GM12874 (cell line): ENCODE measurements at regions not wholly inside any gene's neighbourhood (a gene's known extent, or its start where the extent isn't known, plus 50 kb on each side); places are given as distances from the start of the nearest gene placed in this dataset.

Experiments used
- CTCF ChIP-seq: IDR thresholded peaks from 2 replicates; pipeline ENCODE4 v1.5.1; 2011; ENCODE audit warnings: low read depth, mild to moderate bottlenecking, control low read depth, low read length, moderate library complexity; ENCODE audit not compliant: insufficient read depth

- no peak for TF ChIP-seq CTCF
Measured at GRCh38 chr6:51533962-51534361, 553.5 kb downstream of the PKHD1 start.

- TF ChIP-seq CTCF = no peak
Measured at GRCh38 chr6:51535327-51535726, 552.1 kb downstream of the PKHD1 start.

- no peak for TF ChIP-seq CTCF
Measured at GRCh38 chr6:51536728-51537127, 550.7 kb downstream of the PKHD1 start.

- no peak for TF ChIP-seq CTCF
Measured at GRCh38 chr6:51541847-51542246, 545.6 kb downstream of the PKHD1 start.

- no peak for TF ChIP-seq CTCF
Measured at GRCh38 chr6:51542475-51542874, 544.9 kb downstream of the PKHD1 start.

- no peak for TF ChIP-seq CTCF
Measured at GRCh38 chr6:51550243-51550642, 537.2 kb downstream of the PKHD1 start.

GRCh38 chr6:51552435-51552834 lies 535.0 kb downstream of the PKHD1 start:
- TF ChIP-seq CTCF = no peak
